ENCODE measurements at regions not wholly inside any gene's neighbourhood (a gene's known extent, or its start where the extent isn't known, plus 50 kb on each side); places are given as distances from the start of the nearest gene placed in this dataset.

GRCh38 chr3:162175878-162176277 lies 679.3 kb downstream of the OTOL1 start:
- TF ChIP-seq EZH2 (IDR thresholded peaks at IDR 0.05; ENCODE audit: low read length, unreplicated experiment) (no peak), CTCF (conservative IDR thresholded peaks at IDR 0.05; ENCODE audit: low read depth, low read length) (no peak), EZH2phosphoT487 (IDR thresholded peaks at IDR 0.05; ENCODE audit: borderline replicate concordance, low read length) (no peak)
